ENCODE measurements at regions not wholly inside any gene's neighbourhood (a gene's known extent, or its start where the extent isn't known, plus 50 kb on each side); places are given as distances from the start of the nearest gene placed in this dataset.

DNA sequence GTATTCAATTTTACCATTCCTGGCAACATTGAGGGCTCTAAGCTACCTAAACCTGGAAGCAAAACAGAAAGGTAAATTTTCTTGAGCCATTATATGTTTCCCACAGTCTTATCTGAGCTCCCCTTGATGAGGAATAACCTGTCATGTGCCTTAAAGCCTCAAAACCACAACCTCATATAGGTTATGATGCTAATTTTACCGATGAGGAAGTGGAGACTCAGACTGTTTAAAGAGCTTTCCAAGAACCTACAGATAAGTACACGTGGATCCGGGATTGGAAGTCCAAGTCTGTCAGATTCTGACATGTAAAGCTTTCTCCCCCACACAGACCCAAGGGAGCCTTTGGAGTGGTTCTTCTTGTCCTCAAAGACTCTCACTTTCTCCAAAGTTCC, 140.5 kb downstream of the SEMA6D start:
- H3K27me3 ChIP-seq (ENCODE audit: control insufficient read depth in 1 of 2, insufficient read depth in 2 of 2, low read length in 2 of 2), result no peaks in the 10 kb centered on the region
- H3K4me1 ChIP-seq (ENCODE audit: control insufficient read depth, insufficient read depth, low read length), result no peaks in the 10 kb centered on the region
- no peak overlapping the region for H3K27ac ChIP-seq (ENCODE audit: low read length)
- H3K9ac ChIP-seq (ENCODE audit: low read length in 2 of 2), result no peak overlapping the region
- no peaks in the 10 kb centered on the region for H3K9me3 ChIP-seq (ENCODE audit: control insufficient read depth in 2 of 2, low read length in 2 of 2)
- no peaks in the 10 kb centered on the region for H3K36me3 ChIP-seq (ENCODE audit: control insufficient read depth in 2 of 2, insufficient read depth in 2 of 2, low read length in 2 of 2)
- no peak overlapping the region for H3K4me3 ChIP-seq (ENCODE audit: low read length in 2 of 2)

GRCh38 chr15:47861111-47861903, 144.0 kb downstream of the SEMA6D start:
- no peaks in the 10 kb centered on the region for H3K27me3 ChIP-seq (ENCODE audit: control insufficient read depth in 1 of 2, insufficient read depth in 2 of 2, low read length in 2 of 2)
- no peak overlapping the region for H3K27ac ChIP-seq (ENCODE audit: low read length)
- no peaks in the 10 kb centered on the region for H3K4me1 ChIP-seq (ENCODE audit: control insufficient read depth, insufficient read depth, low read length)
- no peak overlapping the region for H3K4me3 ChIP-seq (ENCODE audit: low read length in 2 of 2)
- no peaks in the 10 kb centered on the region for H3K9me3 ChIP-seq (ENCODE audit: control insufficient read depth in 2 of 2, low read length in 2 of 2)
- no peaks in the 10 kb centered on the region for H3K36me3 ChIP-seq (ENCODE audit: control insufficient read depth in 2 of 2, insufficient read depth in 2 of 2, low read length in 2 of 2)
- no peak overlapping the region for H3K9ac ChIP-seq (ENCODE audit: low read length in 2 of 2)

DNA sequence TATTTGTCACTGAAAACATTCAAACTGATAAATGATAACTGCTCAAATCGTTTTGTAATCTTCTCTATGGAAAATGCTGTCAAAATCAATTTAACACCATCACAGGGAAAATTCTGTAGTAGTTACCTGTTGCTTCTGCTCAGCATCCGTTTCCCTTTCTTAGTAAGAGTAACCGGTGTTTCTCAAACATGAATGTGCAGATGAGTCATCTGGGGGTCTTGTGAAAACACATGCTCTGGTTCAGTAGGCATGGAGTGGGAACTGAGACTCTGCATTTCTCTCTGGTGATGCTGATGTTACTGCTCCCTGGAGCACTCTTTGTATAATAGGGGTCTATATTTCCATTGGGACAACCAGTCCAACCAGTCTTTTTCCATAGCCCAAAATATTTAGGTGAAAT, 145.1 kb downstream of the SEMA6D start:
- no peaks in the 10 kb centered on the region for H3K27me3 ChIP-seq (ENCODE audit: control insufficient read depth in 1 of 2, insufficient read depth in 2 of 2, low read length in 2 of 2)
- no peaks in the 10 kb centered on the region for H3K9me3 ChIP-seq (ENCODE audit: control insufficient read depth in 2 of 2, low read length in 2 of 2)
- H3K9ac ChIP-seq (ENCODE audit: low read length in 2 of 2), result no peak overlapping the region
- no peaks in the 10 kb centered on the region for H3K36me3 ChIP-seq (ENCODE audit: control insufficient read depth in 2 of 2, insufficient read depth in 2 of 2, low read length in 2 of 2)
- H3K27ac ChIP-seq (ENCODE audit: low read length), result no peak overlapping the region
- H3K4me1 ChIP-seq (ENCODE audit: control insufficient read depth, insufficient read depth, low read length), result no peaks in the 10 kb centered on the region
- H3K4me3 ChIP-seq (ENCODE audit: low read length in 2 of 2), result no peak overlapping the region

DNA sequence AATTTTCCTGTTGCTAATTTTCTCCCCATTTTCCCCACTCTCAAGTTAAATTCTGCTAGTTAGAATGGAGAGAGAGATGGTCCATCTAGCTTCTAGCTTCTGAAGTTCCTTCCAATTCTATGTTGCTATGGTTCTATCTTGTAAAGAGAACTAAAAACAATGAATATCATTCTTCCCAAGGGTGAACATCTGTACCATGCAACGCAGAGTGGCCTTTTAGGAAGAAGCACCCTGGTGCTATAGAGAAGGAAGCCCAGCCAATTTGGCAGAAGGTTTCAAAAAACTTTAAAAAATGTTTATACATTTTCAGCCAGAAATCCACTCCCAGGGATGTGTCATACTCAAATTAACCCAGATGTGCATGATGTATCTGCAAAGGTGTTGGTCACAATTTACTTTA, 149.1 kb downstream of the SEMA6D start:
- H3K4me3 ChIP-seq (ENCODE audit: low read length in 2 of 2), result no peak overlapping the region
- H3K36me3 ChIP-seq (ENCODE audit: control insufficient read depth in 2 of 2, insufficient read depth in 2 of 2, low read length in 2 of 2), result no peaks in the 10 kb centered on the region
- no peak overlapping the region for H3K27ac ChIP-seq (ENCODE audit: low read length)
- H3K9me3 ChIP-seq (ENCODE audit: control insufficient read depth in 2 of 2, low read length in 2 of 2), result no peaks in the 10 kb centered on the region
- no peaks in the 10 kb centered on the region for H3K27me3 ChIP-seq (ENCODE audit: control insufficient read depth in 1 of 2, insufficient read depth in 2 of 2, low read length in 2 of 2)
- H3K9ac ChIP-seq (ENCODE audit: low read length in 2 of 2), result no peak overlapping the region
- peaks cover 2% of the 10 kb centered on the region for H3K4me1 ChIP-seq (ENCODE audit: control insufficient read depth, insufficient read depth, low read length)

GRCh38 chr15:47870300-47870955, 153.1 kb downstream of the SEMA6D start:
- Histone ChIP-seq H3K4me3 (ENCODE audit: low read length in 2 of 2) (no peak overlapping the region), H3K9ac (ENCODE audit: low read length in 2 of 2) (no peak overlapping the region), H3K4me1 (ENCODE audit: control insufficient read depth, insufficient read depth, low read length) (peaks cover 23% of the 10 kb centered on the region), H3K9me3 (ENCODE audit: control insufficient read depth in 2 of 2, low read length in 2 of 2) (no peaks in the 10 kb centered on the region), H3K36me3 (ENCODE audit: control insufficient read depth in 2 of 2, insufficient read depth in 2 of 2, low read length in 2 of 2) (no peaks in the 10 kb centered on the region), H3K27me3 (ENCODE audit: control insufficient read depth in 1 of 2, insufficient read depth in 2 of 2, low read length in 2 of 2) (no peaks in the 10 kb centered on the region), H3K27ac (ENCODE audit: low read length) (no peak overlapping the region)

- H3K27ac ChIP-seq (ENCODE audit: low read length), result no peak overlapping the region
- H3K9me3 ChIP-seq (ENCODE audit: control insufficient read depth in 2 of 2, low read length in 2 of 2), result no peaks in the 10 kb centered on the region
- H3K4me1 ChIP-seq (ENCODE audit: control insufficient read depth, insufficient read depth, low read length), result peaks cover 23% of the 10 kb centered on the region
- H3K9ac ChIP-seq (ENCODE audit: low read length in 2 of 2), result no peak overlapping the region
- no peaks in the 10 kb centered on the region for H3K27me3 ChIP-seq (ENCODE audit: control insufficient read depth in 1 of 2, insufficient read depth in 2 of 2, low read length in 2 of 2)
- H3K36me3 ChIP-seq (ENCODE audit: control insufficient read depth in 2 of 2, insufficient read depth in 2 of 2, low read length in 2 of 2), result no peaks in the 10 kb centered on the region
- H3K4me3 ChIP-seq (ENCODE audit: low read length in 2 of 2), result no peak overlapping the region
Observed at GRCh38 chr15:47870956-47871625, 153.8 kb downstream of the SEMA6D start.

DNA sequence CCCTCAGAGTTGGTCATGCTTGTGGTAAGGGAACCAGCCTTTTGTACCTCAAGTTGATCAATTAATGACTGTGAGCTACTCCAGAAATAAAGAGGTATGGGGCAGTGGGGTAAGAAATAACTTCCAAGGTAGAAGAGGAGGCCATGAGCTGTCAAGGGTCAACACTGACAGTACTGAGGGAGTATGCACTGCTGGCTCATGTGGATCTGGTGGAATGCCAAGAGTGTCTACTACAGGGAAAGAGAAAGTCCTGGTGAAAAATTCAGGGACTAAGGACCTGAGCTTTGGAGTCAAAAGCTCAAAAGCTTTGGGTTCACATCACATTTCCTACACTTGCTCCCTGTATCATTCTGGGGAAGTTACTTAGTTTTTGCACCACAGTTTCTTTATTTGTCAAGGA, 154.9 kb downstream of the SEMA6D start:
- H3K36me3 ChIP-seq (ENCODE audit: control insufficient read depth in 2 of 2, insufficient read depth in 2 of 2, low read length in 2 of 2), result no peaks in the 10 kb centered on the region
- no peak overlapping the region for H3K9ac ChIP-seq (ENCODE audit: low read length in 2 of 2)
- H3K27ac ChIP-seq (ENCODE audit: low read length), result no peak overlapping the region

GRCh38 chr15:47872869-47873432, 155.6 kb downstream of the SEMA6D start:
- Histone ChIP-seq H3K9ac (ENCODE audit: low read length in 2 of 2) (no peak overlapping the region), H3K27ac (ENCODE audit: low read length) (no peak overlapping the region), H3K4me3 (ENCODE audit: low read length in 2 of 2) (no peak overlapping the region), H3K36me3 (ENCODE audit: control insufficient read depth in 2 of 2, insufficient read depth in 2 of 2, low read length in 2 of 2) (no peaks in the 10 kb centered on the region), H3K9me3 (ENCODE audit: control insufficient read depth in 2 of 2, low read length in 2 of 2) (no peaks in the 10 kb centered on the region), H3K27me3 (ENCODE audit: control insufficient read depth in 1 of 2, insufficient read depth in 2 of 2, low read length in 2 of 2) (no peaks in the 10 kb centered on the region), H3K4me1 (ENCODE audit: control insufficient read depth, insufficient read depth, low read length) (peaks cover 23% of the 10 kb centered on the region)

More for the DNA sequence above, 154.9 kb downstream of the SEMA6D start:
- Histone ChIP-seq H3K4me1 (ENCODE audit: control insufficient read depth, insufficient read depth, low read length) (peaks cover 23% of the 10 kb centered on the region), H3K27me3 (ENCODE audit: control insufficient read depth in 1 of 2, insufficient read depth in 2 of 2, low read length in 2 of 2) (no peaks in the 10 kb centered on the region), H3K4me3 (ENCODE audit: low read length in 2 of 2) (no peak overlapping the region), H3K9me3 (ENCODE audit: control insufficient read depth in 2 of 2, low read length in 2 of 2) (no peaks in the 10 kb centered on the region)

DNA sequence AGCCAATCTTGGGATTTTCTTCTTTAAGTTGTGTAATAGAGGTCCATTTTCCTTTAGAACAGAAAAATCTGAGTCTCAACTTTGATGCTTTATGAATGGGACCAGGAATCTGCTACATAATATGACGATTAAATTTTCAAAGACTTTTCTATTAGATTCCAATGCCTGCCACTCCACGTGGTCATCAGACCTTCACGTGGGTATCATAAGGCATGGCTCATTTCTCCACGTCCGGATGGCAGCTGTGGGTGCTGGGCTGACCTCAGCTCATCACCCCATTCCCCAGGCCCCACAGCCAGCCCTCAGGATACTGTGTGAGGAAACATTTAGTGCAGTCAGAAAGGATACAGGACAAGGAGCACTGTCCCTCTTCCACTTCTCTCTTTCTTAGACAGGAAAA, 159.7 kb downstream of the SEMA6D start:
- H3K9me3 ChIP-seq (ENCODE audit: control insufficient read depth in 2 of 2, low read length in 2 of 2), result no peaks in the 10 kb centered on the region
- H3K9ac ChIP-seq (ENCODE audit: low read length in 2 of 2), result no peak overlapping the region
- peaks cover 16% of the 10 kb centered on the region for H3K4me1 ChIP-seq (ENCODE audit: control insufficient read depth, insufficient read depth, low read length)
- no peaks in the 10 kb centered on the region for H3K36me3 ChIP-seq (ENCODE audit: control insufficient read depth in 2 of 2, insufficient read depth in 2 of 2, low read length in 2 of 2)
- no peak overlapping the region for H3K27ac ChIP-seq (ENCODE audit: low read length)
- H3K27me3 ChIP-seq (ENCODE audit: control insufficient read depth in 1 of 2, insufficient read depth in 2 of 2, low read length in 2 of 2), result no peaks in the 10 kb centered on the region
- H3K4me3 ChIP-seq (ENCODE audit: low read length in 2 of 2), result no peak overlapping the region

GRCh38 chr15:47877836-47878235, 160.5 kb downstream of the SEMA6D start:
- H3K36me3 ChIP-seq (ENCODE audit: control insufficient read depth in 2 of 2, insufficient read depth in 2 of 2, low read length in 2 of 2), result no peaks in the 10 kb centered on the region
- no peak overlapping the region for H3K4me3 ChIP-seq (ENCODE audit: low read length in 2 of 2)
- no peak overlapping the region for H3K27ac ChIP-seq (ENCODE audit: low read length)
- peaks cover 8% of the 10 kb centered on the region for H3K4me1 ChIP-seq (ENCODE audit: control insufficient read depth, insufficient read depth, low read length)
- no peak overlapping the region for H3K9ac ChIP-seq (ENCODE audit: low read length in 2 of 2)
- H3K9me3 ChIP-seq (ENCODE audit: control insufficient read depth in 2 of 2, low read length in 2 of 2), result no peaks in the 10 kb centered on the region
- H3K27me3 ChIP-seq (ENCODE audit: control insufficient read depth in 1 of 2, insufficient read depth in 2 of 2, low read length in 2 of 2), result no peaks in the 10 kb centered on the region
